ENCODE measurements at regions not wholly inside any gene's neighbourhood (a gene's known extent, or its start where the extent isn't known, plus 50 kb on each side); places are given as distances from the start of the nearest gene placed in this dataset.

- Mint-ChIP-seq H3K4me3 (no peak overlapping the region), H3K9me3 (ENCODE audit: insufficient read depth) (no peaks in the 10 kb centered on the region), H3K27me3 (peaks cover 26% of the 10 kb centered on the region), H3K4me1 (no peaks in the 10 kb centered on the region), H3K27ac (no peak overlapping the region)
- Histone ChIP-seq H3K27ac (ENCODE audit: low read length in 2 of 2) (no peak overlapping the region), H3K4me2 (replicated peaks; ENCODE audit: low read depth, low read length, poor library complexity, severe bottlenecking) (no peak overlapping the region), H3K4me3 (ENCODE audit: control extremely low read depth in 1 of 5, extremely low read depth in 1 of 5, insufficient read depth in 1 of 5, low read depth in 2 of 5, low read length in 4 of 5) (no peak overlapping the region), H4K20me1 (ENCODE audit: control insufficient read depth, insufficient read depth, low read length, poor library complexity, severe bottlenecking) (no peaks in the 10 kb centered on the region), H3K9ac (ENCODE audit: low read length) (no peak overlapping the region), H3K79me2 (ENCODE audit: control insufficient read depth, insufficient read depth, low read length) (no peaks in the 10 kb centered on the region), H3K9me3 (ENCODE audit: control extremely low read depth in 1 of 3, control insufficient read depth in 2 of 3, insufficient read depth in 1 of 3, low read length in 2 of 3) (no peaks in the 10 kb centered on the region), H3K27me3 (replicated peaks in 1 of 4; ENCODE audit: control extremely low read depth in 1 of 4, control insufficient read depth in 3 of 4, insufficient read depth in 4 of 4, low read length in 3 of 4) (no peaks in the 10 kb centered on the region), H2AFZ (ENCODE audit: insufficient read depth, low read depth, low read length, poor library complexity, severe bottlenecking) (no peak overlapping the region), H3K36me3 (replicated peaks in 1 of 2; ENCODE audit: control extremely low read depth in 1 of 2, control insufficient read depth in 1 of 2, extremely low read depth in 1 of 2, insufficient read depth in 2 of 2, low read length in 1 of 2) (no peaks in the 10 kb centered on the region), H3K4me1 (ENCODE audit: control insufficient read depth in 2 of 2, insufficient read depth in 2 of 2, low read length in 2 of 2) (no peaks in the 10 kb centered on the region)
- intact Hi-C loops (cut with micrococcal nuclease), result no loop called here
- WGBS (ENCODE audit: insufficient coverage), result no CpG with 5 or more reads among the region's 3 CpGs
- ChIA-PET CTCF (no interaction called here), POLR2A (no interaction called here)
- TF ChIP-seq EZH2 (IDR thresholded peaks at IDR 0.05; ENCODE audit: borderline replicate concordance, insufficient read depth, low read depth, low read length, poor library complexity, severe bottlenecking), result no peak
- no peak for TF ChIP-seq CTCF (IDR thresholded peaks at IDR 0.05)
- ATAC-seq (ENCODE audit: low read depth) (no peak), DNase-seq (no peak)
Observed at GRCh38 chr4:42713391-42713790, 56.5 kb upstream of the ATP8A1 start.

GRCh38 chr4:42712854-42713253 lies 55.9 kb upstream of the ATP8A1 start:
- H3K4me3 ChIP-seq (ENCODE audit: control extremely low read depth in 1 of 5, extremely low read depth in 1 of 5, insufficient read depth in 1 of 5, low read depth in 2 of 5, low read length in 4 of 5), result no peak overlapping the region
- Mint-ChIP-seq H3K9me3 (ENCODE audit: insufficient read depth) (no peaks in the 10 kb centered on the region), H3K4me3 (no peak overlapping the region), H3K4me1 (no peaks in the 10 kb centered on the region), H3K27me3 (peaks cover 28% of the 10 kb centered on the region), H3K27ac (no peak overlapping the region)
- TF ChIP-seq EZH2 (IDR thresholded peaks at IDR 0.05; ENCODE audit: borderline replicate concordance, insufficient read depth, low read depth, low read length, poor library complexity, severe bottlenecking) (no peak), CTCF (IDR thresholded peaks at IDR 0.05) (no peak)
- H4K20me1 ChIP-seq (ENCODE audit: control insufficient read depth, insufficient read depth, low read length, poor library complexity, severe bottlenecking), result no peaks in the 10 kb centered on the region
- WGBS (ENCODE audit: insufficient coverage), result no CpG with 5 or more reads among the region's 2 CpGs
- no peaks in the 10 kb centered on the region for H3K9me3 ChIP-seq (ENCODE audit: control extremely low read depth in 1 of 3, control insufficient read depth in 2 of 3, insufficient read depth in 1 of 3, low read length in 2 of 3)
- H3K27ac ChIP-seq (ENCODE audit: low read length in 2 of 2), result no peak overlapping the region
- no peaks in the 10 kb centered on the region for H3K79me2 ChIP-seq (ENCODE audit: control insufficient read depth, insufficient read depth, low read length)
- H3K27me3 ChIP-seq (replicated peaks in 1 of 4; ENCODE audit: control extremely low read depth in 1 of 4, control insufficient read depth in 3 of 4, insufficient read depth in 4 of 4, low read length in 3 of 4), result no peaks in the 10 kb centered on the region
- H2AFZ ChIP-seq (ENCODE audit: insufficient read depth, low read depth, low read length, poor library complexity, severe bottlenecking), result no peak overlapping the region
- ChIA-PET CTCF (no interaction called here), POLR2A (no interaction called here)
- H3K9ac ChIP-seq (ENCODE audit: low read length), result no peak overlapping the region
- intact Hi-C loops (cut with micrococcal nuclease), result no loop called here
- ATAC-seq (ENCODE audit: low read depth) (no peak), DNase-seq (no peak)
- H3K36me3 ChIP-seq (replicated peaks in 1 of 2; ENCODE audit: control extremely low read depth in 1 of 2, control insufficient read depth in 1 of 2, extremely low read depth in 1 of 2, insufficient read depth in 2 of 2, low read length in 1 of 2), result no peaks in the 10 kb centered on the region
- no peak overlapping the region for H3K4me2 ChIP-seq (replicated peaks; ENCODE audit: low read depth, low read length, poor library complexity, severe bottlenecking)
- H3K4me1 ChIP-seq (ENCODE audit: control insufficient read depth in 2 of 2, insufficient read depth in 2 of 2, low read length in 2 of 2), result no peaks in the 10 kb centered on the region

All from B cell (primary cell).